HG03039 (cell line): ENCODE measurements at regions not wholly inside any gene's neighbourhood (a gene's known extent, or its start where the extent isn't known, plus 50 kb on each side); places are given as distances from the start of the nearest gene placed in this dataset.

ENCODE experiments used
- ATAC-seq: cut with Tn5 transposase; IDR thresholded peaks from one replicate; pipeline ENCODE4 v1.9.1; 2021; ENCODE audit warnings: mild to moderate bottlenecking, moderate library complexity; ENCODE audit not compliant: unreplicated experiment

- no peak for ATAC-seq
These were observed 251.7 kb upstream of the TBX3 start for GRCh38 chr12:114935658-114936057.

GRCh38 chr12:114933428-114934160, 249.6 kb upstream of the TBX3 start:
- no peak for ATAC-seq

GRCh38 chr12:114932806-114933205, 248.8 kb upstream of the TBX3 start:
- ATAC-seq = no peak

DNA sequence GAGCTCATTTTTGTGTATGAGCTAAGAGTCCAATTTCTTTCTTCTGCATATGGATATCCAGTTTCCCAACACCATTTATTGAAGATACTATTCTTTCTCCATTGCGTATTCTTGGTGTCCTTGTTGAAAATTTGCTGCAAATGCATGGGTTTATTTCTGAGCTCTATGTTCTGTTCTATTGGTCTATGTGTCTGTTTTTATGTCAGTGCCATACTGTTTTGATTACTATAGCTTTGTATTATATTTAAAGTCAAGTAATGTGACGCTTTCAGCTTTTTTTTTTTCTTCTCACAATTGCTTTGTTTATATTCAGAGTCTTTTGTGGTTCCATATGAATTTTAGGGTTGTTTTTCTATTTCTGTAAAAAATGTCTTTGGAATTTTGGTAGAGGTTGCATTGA, 247.1 kb upstream of the TBX3 start:
- no peak for ATAC-seq

DNA sequence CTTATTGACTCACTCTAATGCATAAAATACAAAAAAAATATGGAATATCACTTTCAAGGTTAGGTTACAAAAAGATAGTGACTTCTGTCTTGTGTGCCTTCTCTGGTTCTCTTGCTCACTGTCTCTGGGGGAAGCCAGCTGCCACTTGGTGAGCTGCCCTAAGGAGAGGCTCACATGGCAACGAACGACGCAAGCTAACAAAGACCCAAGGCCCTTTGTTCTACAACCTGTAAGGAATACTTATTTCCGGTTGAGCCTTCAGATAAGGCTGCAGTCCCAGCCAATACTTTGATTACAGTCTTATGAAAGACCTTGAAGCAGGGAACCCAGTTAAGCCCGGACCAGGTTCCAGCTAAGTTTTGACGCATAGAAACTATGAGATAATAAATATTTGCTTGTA, 242.4 kb upstream of the TBX3 start:
- no peak for ATAC-seq

GRCh38 chr12:114924946-114925475, 241.0 kb upstream of the TBX3 start:
- no peak for ATAC-seq

DNA sequence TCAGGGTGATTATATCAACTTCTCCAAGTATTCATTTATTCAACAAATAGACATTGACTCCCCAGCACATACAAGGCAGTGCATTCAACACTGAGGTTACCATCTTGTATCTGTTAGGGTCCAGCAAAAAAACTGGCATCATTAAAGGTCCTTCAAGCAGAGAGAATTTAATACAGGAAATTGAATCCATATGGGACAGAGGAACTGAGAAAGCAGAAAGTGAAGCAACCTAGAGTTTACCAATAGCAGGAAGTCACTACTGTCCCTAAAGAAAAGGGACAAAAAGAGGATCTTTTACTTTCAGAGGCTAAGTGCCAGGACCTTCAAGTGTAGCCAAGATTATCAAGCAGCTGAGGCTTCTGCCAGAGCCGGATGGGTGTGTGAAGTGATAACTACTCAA, 237.8 kb upstream of the TBX3 start:
- no peak for ATAC-seq

GRCh38 chr12:114920771-114921554, 237.0 kb upstream of the TBX3 start:
- no peak for ATAC-seq

DNA sequence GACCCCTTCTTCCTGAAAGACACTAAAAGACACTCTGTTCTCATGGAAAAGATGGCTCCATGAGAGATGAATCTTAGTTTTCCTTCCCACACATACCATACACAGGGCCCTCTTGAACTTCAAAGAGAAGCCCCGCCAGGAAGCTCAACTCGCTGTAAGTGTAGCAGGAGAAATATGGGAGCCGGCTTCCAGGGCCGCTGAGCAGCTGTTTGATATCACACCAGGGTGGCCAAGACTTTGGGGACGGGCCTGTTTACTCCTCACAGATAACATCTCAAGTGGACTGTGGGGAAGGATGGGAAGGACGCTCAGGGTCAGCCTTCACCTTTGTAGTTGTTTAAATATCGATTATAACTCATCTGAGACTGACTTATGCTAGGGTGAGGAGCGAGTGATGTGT, 235.5 kb upstream of the TBX3 start:
- ATAC-seq = no peak

- ATAC-seq = no peak
These were observed 234.7 kb upstream of the TBX3 start for GRCh38 chr12:114918535-114919233.

DNA sequence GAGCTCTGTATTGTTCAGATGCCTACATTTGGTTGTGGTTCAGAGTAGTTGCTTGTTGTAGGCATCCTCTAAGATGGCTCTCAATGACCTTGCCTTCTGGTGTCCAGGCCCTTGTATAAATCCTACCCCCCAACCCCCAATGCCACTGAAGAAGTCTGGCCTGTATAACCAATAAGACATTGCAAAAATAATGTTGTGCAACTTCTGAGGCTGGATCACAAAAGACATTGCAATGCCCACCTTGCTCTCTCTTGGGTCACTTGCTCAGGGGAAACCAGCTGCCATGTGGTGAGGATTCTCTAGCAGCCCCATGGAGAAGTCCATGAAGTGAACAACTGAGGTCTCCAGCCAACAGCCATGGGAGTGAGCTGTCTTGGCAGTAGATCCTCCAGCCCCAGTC, 234.0 kb upstream of the TBX3 start:
- ATAC-seq = no peak

DNA sequence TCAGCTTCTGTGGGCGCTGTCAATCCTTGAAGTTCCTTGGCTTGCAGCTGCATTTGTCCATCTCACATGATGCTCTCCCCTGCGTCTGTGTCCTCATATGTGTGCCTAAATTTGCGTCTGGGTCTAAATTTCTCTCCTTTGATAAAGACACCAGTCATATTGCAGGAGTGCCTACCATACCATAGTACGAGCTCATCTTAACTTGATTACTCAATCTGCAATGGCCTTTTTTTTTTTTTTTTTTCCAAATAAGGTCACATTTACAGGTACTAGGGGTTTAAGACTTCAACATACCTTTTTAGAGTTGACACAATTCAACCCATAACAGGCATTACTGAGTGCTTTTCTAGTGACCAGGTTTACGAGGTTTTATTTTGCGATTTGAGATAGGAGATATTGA, 233.3 kb upstream of the TBX3 start:
- ATAC-seq = no peak

DNA sequence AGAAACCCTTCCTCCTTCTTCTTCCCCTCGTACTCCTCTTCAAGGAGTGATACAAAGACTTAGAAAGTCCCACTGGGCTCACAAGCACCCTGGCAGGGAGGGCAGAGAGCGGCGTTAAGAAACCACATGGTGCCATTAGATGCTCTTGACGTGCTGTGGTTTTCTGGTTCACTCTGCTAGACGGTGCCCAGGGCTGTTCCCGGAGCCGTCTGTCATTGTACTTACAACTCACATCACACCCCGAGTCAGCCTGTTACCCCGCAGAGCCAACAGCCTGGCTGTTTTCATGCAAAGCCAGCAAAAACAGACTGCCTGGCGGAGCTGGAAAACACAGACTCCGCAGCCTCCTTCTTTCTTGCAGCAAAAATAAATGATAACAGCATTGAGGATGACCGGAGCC, 232.6 kb upstream of the TBX3 start:
- no peak for ATAC-seq

GRCh38 chr12:114916124-114916523, 232.1 kb upstream of the TBX3 start:
- ATAC-seq = no peak

DNA sequence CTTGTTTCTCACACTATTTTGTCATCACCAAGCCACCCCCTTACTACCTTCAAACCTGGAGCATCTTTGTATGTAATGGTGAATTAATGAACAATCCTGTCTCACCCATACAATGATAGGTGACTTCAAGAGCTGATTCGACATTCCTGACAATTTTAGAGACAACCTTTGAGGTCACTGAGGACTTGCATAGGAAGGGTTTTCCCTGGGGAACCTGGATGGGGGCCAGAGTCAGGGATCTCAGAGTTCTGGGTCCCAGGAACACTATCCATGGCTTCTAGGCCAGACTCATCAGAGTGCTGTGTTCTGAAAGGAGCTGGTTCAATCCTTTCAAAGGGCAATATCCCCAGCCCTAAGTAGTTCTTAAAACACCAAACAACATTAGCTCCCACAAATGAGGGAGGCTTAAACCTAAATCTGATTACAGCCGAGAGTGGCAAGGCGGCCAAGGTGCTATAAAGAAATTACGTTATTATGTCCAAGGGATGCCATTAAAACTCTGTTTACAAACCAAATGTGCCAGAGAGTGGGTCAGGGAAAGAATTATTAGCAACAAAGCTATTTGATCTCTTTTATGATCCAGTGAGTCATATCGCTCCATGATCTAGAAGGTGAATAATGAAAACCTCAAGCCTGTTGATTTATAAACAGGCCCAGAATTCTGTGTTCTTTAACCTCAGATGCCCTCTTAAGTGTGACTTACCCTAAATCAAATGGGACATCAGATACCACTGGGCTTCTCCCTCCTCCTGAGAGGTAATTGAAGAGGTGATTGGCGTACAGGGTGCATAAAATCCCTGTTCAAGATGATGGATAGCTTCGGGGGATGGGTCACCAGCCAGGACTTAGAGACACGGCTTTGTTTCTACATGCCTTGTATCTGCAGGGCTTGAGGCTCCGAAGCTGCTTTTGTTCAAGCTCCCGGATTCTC, 230.2 kb upstream of the TBX3 start:
- no peak for ATAC-seq

DNA sequence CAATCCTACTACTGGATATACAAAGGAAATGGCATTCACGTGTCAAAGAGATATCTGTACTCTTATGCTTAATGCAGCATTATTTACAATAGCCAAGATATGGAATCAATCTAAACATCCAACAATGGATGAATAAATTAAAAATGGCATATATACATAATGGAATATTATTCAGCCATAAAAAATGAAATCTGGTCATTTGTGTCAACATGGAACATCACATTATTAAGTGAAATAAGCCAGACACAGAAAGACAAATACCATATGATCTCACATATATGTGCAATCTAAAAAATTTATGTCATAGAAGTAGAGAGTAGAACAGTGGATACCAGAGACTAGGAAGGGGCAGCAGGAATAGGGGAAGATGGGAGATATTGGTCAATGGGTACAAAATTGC, 228.8 kb upstream of the TBX3 start:
- no peak for ATAC-seq

DNA sequence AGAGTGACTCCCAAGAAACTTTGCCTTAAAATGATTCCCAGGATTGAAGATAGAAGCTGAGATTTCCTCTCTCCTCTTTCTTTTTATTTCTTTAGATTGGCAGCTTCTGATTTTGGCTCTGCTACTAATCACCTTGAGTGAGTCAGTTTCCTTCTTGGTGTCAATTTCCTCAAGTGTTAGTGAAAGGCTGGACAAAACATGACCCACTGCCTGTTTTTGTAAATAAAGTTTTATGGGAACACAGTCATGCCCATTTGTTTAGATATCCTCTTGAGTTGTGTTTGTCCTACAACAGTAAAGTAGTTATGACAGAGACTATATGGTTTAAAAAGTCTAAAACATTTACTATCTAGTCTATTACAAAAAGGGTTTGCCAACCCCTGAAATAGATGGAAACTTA, 227.2 kb upstream of the TBX3 start:
- no peak for ATAC-seq

GRCh38 chr12:114904254-114905003, 220.5 kb upstream of the TBX3 start:
- no peak for ATAC-seq

- no peak for ATAC-seq
These were observed 219.2 kb upstream of the TBX3 start for GRCh38 chr12:114903083-114903691.
